GM19023 (cell line): ENCODE measurements at regions not wholly inside any gene's neighbourhood (a gene's known extent, or its start where the extent isn't known, plus 50 kb on each side); places are given as distances from the start of the nearest gene placed in this dataset.

Experiments
- ATAC-seq: cut with Tn5 transposase; IDR thresholded peaks from one replicate; pipeline ENCODE4 v1.9.1; 2021; ENCODE audit warnings: mild to moderate bottlenecking, moderate library complexity; ENCODE audit not compliant: unreplicated experiment

- no peak for ATAC-seq
These were observed 364.1 kb upstream of the LYPLAL1 start for GRCh38 chr1:218809625-218810024.

DNA sequence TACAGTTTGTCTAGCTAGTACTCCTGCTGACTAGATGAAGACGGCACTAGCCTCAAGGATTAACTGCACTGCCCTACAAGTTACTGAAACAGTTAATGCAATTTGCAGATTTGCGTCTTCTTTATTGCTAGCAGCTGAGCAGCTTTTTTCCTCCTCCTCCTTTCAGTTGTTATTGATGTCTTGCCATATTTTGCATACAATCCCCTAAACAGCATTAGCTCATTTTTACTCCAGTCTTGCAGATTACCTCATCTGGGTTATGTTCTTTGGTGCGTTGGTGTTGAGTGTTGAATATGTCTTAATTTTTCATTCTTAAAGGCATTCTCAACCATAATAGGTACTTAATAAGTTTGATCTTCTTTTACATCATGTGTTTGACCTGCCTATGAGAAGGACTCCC lies 363.4 kb upstream of the LYPLAL1 start:
- no peak for ATAC-seq

DNA sequence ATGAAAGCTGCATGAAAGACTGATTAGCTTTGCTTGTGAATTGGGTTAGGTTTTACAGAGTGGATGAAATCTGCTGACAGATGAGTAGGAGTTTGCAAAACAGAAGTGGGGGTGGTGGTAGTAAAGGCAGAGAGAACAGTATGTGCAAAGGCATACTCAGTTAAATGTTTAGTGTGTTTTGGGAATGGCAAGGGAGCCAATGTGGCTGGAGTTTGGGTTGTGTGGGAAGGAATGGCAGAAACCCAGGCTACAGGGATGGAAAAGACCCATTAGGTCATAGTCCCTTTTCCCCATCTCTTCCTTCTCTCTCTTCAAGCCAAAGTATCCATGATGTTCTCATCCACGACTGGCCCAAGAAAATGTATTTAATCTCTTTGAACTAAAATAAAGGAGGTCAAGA lies 362.2 kb upstream of the LYPLAL1 start:
- no peak for ATAC-seq

- no peak for ATAC-seq
These were observed 361.3 kb upstream of the LYPLAL1 start for GRCh38 chr1:218812360-218812759.

- no peak for ATAC-seq
These were observed 360.4 kb upstream of the LYPLAL1 start for GRCh38 chr1:218813237-218813636.

- no peak for ATAC-seq
These were observed 358.6 kb upstream of the LYPLAL1 start for GRCh38 chr1:218815076-218815475.

- ATAC-seq, result no peak
These were observed 356.6 kb upstream of the LYPLAL1 start for GRCh38 chr1:218817071-218817470.

DNA sequence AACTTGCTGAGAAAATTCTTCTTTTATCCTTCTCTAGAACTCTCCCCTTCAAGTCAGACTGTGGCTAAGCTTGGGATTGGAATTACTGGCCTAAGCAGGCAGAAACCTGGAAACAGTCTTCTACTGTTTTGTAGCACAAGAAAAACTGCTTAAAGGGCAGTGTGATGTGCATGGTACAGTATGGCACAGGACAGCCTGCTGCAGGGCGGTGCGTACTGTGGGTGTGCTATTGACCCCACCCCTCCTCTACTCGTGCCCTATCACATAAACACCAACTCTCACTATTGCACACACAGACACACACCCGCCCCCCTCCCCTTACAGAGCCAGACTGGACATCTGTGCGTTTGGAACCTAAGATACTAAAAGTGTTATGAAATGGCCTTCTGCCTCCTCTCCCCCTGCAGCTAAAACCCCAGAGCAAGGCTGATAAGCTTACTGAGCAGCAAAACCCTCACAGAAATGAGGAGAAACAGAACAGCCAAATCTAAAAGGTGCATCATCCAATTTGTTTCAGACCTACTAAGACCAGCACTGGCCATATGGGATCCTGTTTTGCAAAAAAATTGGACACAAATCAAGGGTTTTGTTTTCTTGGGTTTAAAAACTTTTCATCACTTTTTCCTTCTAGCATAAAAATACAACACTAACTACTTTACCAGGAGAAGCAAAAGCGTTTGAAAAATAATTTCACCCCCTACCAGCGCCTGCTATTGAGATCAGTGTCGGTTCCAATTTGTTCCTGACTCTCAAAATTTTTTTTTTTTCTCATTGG lies 355.8 kb upstream of the LYPLAL1 start:
- no peak for ATAC-seq

GRCh38 chr1:218823291-218823900 lies 350.3 kb upstream of the LYPLAL1 start:
- no peak for ATAC-seq

DNA sequence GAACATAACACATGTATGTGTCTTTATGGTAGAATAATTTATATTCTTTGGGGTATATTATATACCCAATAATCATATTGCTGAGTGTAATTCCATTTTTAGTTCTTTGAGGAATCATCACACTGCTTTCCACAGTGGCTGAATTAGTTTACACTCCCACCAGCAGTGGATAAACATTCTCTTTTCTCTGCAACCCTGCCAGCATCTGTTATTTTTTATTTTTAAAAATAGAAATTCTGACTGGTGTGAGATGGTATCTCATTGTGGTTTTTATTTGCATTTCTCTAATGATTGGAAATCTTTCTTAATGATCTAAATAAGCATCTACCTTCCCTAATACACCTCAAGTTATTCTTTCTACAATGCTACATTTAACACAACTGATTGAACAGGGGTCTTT lies 346.2 kb upstream of the LYPLAL1 start:
- no peak for ATAC-seq

GRCh38 chr1:218828125-218828650 lies 345.5 kb upstream of the LYPLAL1 start:
- no peak for ATAC-seq

DNA sequence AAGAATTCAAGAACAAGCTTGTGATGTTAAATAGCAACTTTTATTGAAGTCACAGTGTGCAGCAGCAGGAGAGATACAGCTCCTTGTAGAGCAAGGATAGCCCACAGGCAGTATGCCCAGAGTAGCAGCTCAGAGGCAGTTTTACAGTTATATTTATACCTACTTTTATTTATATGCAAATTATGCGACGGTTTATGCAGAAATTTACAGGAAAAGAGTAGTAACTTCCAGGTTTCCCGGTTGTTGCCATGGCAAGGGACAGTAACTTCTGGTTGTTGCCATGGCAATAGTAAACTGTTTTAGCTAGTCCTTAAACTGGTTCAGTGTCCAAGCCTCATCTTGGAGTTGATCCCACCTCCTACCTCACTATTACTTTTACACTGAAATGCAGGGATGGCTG lies 344.6 kb upstream of the LYPLAL1 start:
- no peak for ATAC-seq

DNA sequence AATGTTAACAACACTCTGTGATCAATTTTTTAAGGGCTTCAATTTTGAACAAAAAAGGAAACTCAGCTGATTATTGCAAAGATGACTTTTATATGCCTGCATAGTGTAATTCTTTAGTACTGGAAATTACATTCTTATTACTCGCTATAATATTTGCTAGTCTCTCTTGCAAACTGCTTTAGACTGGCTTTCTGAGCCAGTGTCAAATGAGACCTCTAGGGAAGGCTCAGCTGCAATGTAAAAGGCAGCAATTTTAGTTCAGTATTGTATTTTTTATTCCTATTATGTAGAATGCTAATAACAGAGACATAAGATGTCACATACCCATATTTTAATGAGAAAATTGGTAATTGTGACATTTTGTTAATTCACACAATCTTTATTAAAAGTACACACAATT lies 338.1 kb upstream of the LYPLAL1 start:
- ATAC-seq, result no peak

DNA sequence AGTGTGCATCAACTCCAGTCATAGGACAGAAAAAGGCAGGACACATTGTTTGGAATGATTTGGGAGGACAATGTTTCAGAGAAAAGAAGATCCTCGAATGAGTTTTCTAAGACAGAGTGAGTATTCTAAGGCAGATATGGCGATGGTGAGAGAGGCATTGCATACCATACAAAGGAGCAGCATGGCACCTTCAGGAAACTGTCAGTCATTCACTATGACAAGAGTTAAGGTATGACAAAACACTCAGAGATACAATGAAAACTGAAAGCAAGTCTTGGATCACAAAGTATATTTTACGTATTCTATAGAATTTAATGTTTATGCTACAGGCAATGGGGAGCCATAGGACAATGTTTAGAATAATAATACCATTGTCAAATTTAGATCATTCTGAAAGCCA lies 337.4 kb upstream of the LYPLAL1 start:
- no peak for ATAC-seq

GRCh38 chr1:218837051-218837450 lies 336.6 kb upstream of the LYPLAL1 start:
- ATAC-seq, result no peak

DNA sequence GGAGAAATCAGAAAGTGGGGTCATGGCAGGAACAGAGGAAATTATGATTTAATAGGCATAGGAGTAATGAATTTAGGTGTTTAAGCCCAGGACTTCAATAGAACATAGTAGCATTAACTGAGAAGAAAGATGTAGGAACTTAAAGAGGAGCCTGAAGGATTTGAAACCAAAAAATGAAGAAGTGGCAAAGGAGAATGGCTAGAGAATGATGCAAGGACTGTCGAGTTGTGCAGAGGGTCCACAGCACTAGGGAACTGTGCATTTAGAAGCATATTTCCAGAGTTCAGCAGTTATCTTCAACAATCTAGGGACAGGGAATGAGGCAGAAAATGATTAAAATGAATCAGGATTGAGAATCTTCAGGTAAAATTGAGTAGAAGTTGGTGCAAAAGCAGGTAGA lies 328.1 kb upstream of the LYPLAL1 start:
- no peak for ATAC-seq

GRCh38 chr1:218846181-218846580 lies 327.5 kb upstream of the LYPLAL1 start:
- ATAC-seq, result no peak

DNA sequence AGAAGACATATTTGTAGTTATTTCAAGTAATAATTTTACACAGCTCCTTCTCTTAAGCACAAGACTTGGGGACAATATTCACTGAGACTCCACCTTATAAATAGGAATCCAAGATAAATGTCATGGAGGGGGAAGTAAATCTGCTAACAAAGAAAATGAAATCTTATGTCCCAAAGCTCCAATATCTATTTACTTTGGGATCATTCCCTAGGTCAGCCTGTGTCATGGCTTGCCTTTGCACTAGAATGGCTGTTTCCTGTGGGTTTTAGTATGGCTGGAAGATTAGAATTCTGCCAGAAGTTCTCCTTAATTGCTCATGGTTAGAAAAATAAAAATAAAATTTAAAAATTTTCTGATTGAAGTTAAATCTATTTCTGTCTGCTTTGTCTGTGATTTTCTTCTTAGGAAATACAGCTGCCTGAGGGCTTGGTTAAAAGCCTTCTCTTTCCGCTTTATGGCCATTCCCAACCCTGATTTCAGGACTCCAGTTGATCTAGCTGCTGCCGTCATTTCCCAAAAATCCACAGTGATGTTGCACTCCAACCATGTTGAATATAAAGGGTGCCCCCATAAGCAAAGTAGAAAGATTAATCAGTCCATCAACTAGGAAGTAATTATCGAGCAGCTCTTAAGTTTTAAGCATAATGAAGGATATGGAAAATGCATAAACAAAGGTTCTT lies 326.4 kb upstream of the LYPLAL1 start:
- ATAC-seq, result no peak

GRCh38 chr1:218848009-218848408 lies 325.7 kb upstream of the LYPLAL1 start:
- ATAC-seq, result no peak

DNA sequence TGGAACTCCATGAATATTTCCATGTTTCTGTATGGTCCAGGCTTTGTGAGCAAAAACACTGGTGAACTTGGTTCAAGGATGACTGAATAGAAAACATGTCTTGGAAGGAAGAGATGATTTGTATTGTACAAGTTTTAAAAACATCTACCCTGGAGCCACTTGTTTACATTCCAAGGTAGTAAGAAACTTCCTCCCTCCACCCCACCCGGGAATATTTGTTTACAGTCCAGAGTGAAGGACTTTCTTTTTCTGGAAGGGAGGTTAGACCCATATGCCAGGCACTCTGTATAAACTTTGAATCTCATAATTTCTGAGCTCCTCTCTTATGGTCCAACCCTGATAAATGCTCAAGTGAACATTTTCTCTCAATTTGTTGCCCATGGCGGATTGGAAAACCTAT lies 323.3 kb upstream of the LYPLAL1 start:
- no peak for ATAC-seq

DNA sequence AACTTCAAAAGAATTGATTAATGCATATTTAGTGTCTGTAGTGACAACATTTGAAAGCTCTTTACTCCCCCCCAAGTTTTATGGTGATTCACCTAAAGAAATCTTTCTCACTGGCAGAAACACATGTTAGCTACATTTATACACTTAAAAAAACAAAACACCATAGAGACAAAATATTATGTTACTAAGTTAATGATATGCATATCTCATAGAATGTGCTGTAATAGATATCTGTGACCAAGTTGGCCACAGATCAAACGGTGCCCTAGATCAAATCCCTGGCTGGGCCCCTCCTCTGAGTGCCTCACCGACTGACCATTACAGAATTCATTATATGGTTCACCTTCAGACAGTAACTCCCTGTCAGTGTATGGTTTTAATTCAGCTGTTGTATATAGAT lies 322.1 kb upstream of the LYPLAL1 start:
- no peak for ATAC-seq

GRCh38 chr1:218852527-218852926 lies 321.2 kb upstream of the LYPLAL1 start:
- no peak for ATAC-seq
